ENCODE measurements at regions not wholly inside any gene's neighbourhood (a gene's known extent, or its start where the extent isn't known, plus 50 kb on each side); places are given as distances from the start of the nearest gene placed in this dataset.
"Not testable (repeated sequence)": the region's sequence is repeated elsewhere in the genome, so short reads cannot be mapped to it uniquely, and the experiment has no call there.

DNA sequence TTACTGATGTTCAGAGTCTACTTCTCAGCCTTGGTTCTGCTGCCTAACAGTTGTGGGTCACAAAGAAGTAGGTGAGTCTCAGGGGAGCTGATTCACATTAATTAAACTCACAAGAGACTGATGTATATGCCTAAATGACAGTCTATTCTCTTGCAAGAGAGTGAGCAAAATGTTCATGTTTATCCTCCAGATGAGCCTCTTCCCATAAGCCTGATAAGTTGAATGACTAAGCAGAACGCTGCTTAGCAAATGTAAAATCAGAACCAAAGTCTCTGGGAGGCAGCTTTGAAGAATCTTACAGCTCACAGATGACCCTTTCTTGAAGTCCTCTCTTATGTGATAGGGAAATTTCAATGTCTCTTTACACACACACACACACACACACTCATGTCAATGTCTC lies 1092.2 kb downstream of the TYW1 start:
- BruUV-seq (replicated peaks), result no TSS peak
- Histone ChIP-seq H3K27me3 (replicated peaks; ENCODE audit: insufficient read depth, low read depth, low read length, poor library complexity) (no peaks in the 10 kb centered on the region), H3K27ac (ENCODE audit: low read depth, low read length, poor library complexity, severe bottlenecking) (no peak overlapping the region), H3K36me3 (ENCODE audit: insufficient read depth, low read length, poor library complexity, severe bottlenecking) (no peaks in the 10 kb centered on the region), H3K9me3 (ENCODE audit: low read depth, low read length, poor library complexity, severe bottlenecking) (no peaks in the 10 kb centered on the region), H3K4me1 (ENCODE audit: insufficient read depth, low read length, poor library complexity, severe bottlenecking) (no peaks in the 10 kb centered on the region), H3K4me3 (ENCODE audit: low read depth, low read length, poor library complexity, severe bottlenecking) (no peak overlapping the region)
- intact Hi-C loops (cut with micrococcal nuclease; ENCODE audit: unreplicated experiment), result no loop called here
- TF ChIP-seq, protein P1, sequence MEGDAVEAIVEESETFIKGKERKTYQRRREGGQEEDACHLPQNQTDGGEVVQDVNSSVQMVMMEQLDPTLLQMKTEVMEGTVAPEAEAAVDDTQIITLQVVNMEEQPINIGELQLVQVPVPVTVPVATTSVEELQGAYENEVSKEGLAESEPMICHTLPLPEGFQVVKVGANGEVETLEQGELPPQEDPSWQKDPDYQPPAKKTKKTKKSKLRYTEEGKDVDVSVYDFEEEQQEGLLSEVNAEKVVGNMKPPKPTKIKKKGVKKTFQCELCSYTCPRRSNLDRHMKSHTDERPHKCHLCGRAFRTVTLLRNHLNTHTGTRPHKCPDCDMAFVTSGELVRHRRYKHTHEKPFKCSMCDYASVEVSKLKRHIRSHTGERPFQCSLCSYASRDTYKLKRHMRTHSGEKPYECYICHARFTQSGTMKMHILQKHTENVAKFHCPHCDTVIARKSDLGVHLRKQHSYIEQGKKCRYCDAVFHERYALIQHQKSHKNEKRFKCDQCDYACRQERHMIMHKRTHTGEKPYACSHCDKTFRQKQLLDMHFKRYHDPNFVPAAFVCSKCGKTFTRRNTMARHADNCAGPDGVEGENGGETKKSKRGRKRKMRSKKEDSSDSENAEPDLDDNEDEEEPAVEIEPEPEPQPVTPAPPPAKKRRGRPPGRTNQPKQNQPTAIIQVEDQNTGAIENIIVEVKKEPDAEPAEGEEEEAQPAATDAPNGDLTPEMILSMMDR (conservative IDR thresholded peaks at IDR 0.05; ENCODE audit: low read depth, low read length), result no peak
- no peak for TF ChIP-seq EZH2 (IDR thresholded peaks at IDR 0.05; ENCODE audit: borderline replicate concordance, low read depth, low read length, poor library complexity, severe bottlenecking)
- ChIA-PET CTCF (no interaction called here), POLR2A (ENCODE audit: low non-redundant PET) (no interaction called here)
- DNase-seq (ENCODE audit: low spot score), result no peak

DNA sequence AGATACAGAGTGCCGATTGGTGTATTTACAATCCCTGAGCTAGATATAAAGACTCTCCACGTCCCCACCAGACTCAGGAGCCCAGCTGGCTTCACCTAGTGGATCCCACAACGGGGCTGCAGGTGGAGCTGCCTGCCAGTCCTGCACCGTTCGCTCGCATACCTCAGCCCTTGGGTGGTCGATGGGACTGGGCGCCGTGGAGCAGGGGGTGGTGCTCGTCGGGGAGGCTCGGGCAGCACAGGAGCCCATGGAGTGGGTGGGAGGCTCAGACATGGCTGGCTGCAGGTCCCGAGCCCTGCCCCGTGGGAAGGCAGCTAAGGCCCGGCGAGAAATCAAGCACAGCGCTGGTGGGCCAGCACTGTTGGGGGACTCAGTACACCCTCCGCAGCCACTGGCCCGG lies 1093.6 kb downstream of the TYW1 start:
- H3K9me3 ChIP-seq (ENCODE audit: low read depth, low read length, poor library complexity, severe bottlenecking); intact Hi-C loops (cut with micrococcal nuclease; ENCODE audit: unreplicated experiment); DNase-seq (ENCODE audit: low spot score); POLR2A ChIA-PET (ENCODE audit: low non-redundant PET); H3K4me1 ChIP-seq (ENCODE audit: insufficient read depth, low read length, poor library complexity, severe bottlenecking); BruUV-seq (replicated peaks); H3K27ac ChIP-seq (ENCODE audit: low read depth, low read length, poor library complexity, severe bottlenecking); CTCF ChIA-PET; H3K36me3 ChIP-seq (ENCODE audit: insufficient read depth, low read length, poor library complexity, severe bottlenecking); H3K4me3 ChIP-seq (ENCODE audit: low read depth, low read length, poor library complexity, severe bottlenecking); H3K27me3 ChIP-seq (replicated peaks; ENCODE audit: insufficient read depth, low read depth, low read length, poor library complexity): not testable (repeated sequence)

DNA sequence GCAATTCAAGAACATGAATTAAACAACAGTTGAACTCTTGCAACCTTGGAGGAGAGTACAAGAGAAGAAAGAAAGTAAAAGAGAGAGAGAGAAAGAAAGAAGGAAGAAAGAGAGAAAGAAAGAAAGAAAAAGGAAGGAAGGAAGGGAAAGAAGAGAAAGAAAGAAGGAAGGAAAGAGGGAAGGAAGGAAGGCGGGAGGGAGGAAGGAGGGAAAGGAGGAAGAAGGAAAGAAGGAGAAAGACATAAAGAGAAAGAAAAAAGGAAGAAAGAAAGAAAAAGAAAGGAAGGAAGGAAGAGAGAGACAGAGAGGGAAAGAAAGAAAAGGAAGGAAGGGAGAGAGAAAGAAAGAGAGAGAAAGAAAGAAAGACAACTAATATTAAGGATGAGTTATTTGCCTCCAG lies 1106.7 kb downstream of the TYW1 start:
- Histone ChIP-seq H3K4me1 (ENCODE audit: insufficient read depth, low read length, poor library complexity, severe bottlenecking) (no peaks in the 10 kb centered on the region), H3K9me3 (ENCODE audit: low read depth, low read length, poor library complexity, severe bottlenecking) (no peaks in the 10 kb centered on the region), H3K36me3 (ENCODE audit: insufficient read depth, low read length, poor library complexity, severe bottlenecking) (no peaks in the 10 kb centered on the region), H3K27me3 (replicated peaks; ENCODE audit: insufficient read depth, low read depth, low read length, poor library complexity) (no peaks in the 10 kb centered on the region), H3K27ac (ENCODE audit: low read depth, low read length, poor library complexity, severe bottlenecking) (no peak overlapping the region), H3K4me3 (ENCODE audit: low read depth, low read length, poor library complexity, severe bottlenecking) (no peak overlapping the region)
- no TSS peak for BruUV-seq (replicated peaks)
- no peak for DNase-seq (ENCODE audit: low spot score)
- POLR2A ChIA-PET (ENCODE audit: low non-redundant PET), result no interaction called here
- TF ChIP-seq EZH2 (IDR thresholded peaks at IDR 0.05; ENCODE audit: borderline replicate concordance, low read depth, low read length, poor library complexity, severe bottlenecking), result no peak
- TF ChIP-seq, protein P1 (conservative IDR thresholded peaks at IDR 0.05; ENCODE audit: low read depth, low read length), result no peak
- CTCF ChIA-PET, result no interaction called here
- intact Hi-C loops (cut with micrococcal nuclease; ENCODE audit: unreplicated experiment), result loop anchor here (10.0 kb wide), 1 partner anchor 61 kb away; no protein-coding TSS in a partner anchor

DNA sequence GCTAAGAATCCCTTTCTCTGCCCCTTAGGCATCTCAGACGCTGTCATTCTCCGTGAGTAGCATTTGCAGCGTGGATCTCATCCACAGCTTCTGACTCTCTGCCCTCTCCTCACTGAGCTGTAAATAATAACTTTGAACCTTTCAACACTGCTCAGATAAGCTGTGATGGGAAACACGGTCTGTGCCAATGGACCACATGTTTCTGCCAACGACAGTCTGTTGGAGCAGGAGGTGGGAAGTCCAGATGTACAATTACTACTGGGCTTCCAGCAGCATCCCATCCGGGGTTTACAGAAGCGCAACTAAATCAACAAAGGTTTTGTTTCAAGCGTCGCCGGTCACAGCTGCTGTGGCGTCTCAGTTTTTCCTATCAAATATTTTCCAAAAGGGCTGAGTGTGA lies 1110.6 kb downstream of the TYW1 start:
- no peaks in the 10 kb centered on the region for H3K9me3 ChIP-seq (ENCODE audit: low read depth, low read length, poor library complexity, severe bottlenecking)
- CTCF ChIA-PET, result no interaction called here
- no TSS peak for BruUV-seq (replicated peaks)
- intact Hi-C loops (cut with micrococcal nuclease; ENCODE audit: unreplicated experiment), result loop anchor here (10.0 kb wide), 1 partner anchor 58 kb away; no protein-coding TSS in a partner anchor
- no peaks in the 10 kb centered on the region for H3K4me1 ChIP-seq (ENCODE audit: insufficient read depth, low read length, poor library complexity, severe bottlenecking)
- TF ChIP-seq EZH2 (IDR thresholded peaks at IDR 0.05; ENCODE audit: borderline replicate concordance, low read depth, low read length, poor library complexity, severe bottlenecking), result no peak
- TF ChIP-seq, protein P1 (conservative IDR thresholded peaks at IDR 0.05; ENCODE audit: low read depth, low read length), result no peak
- H3K27ac ChIP-seq (ENCODE audit: low read depth, low read length, poor library complexity, severe bottlenecking), result no peak overlapping the region
- no peaks in the 10 kb centered on the region for H3K27me3 ChIP-seq (replicated peaks; ENCODE audit: insufficient read depth, low read depth, low read length, poor library complexity)
- POLR2A ChIA-PET (ENCODE audit: low non-redundant PET), result no interaction called here
- no peaks in the 10 kb centered on the region for H3K36me3 ChIP-seq (ENCODE audit: insufficient read depth, low read length, poor library complexity, severe bottlenecking)
- H3K4me3 ChIP-seq (ENCODE audit: low read depth, low read length, poor library complexity, severe bottlenecking), result no peak overlapping the region
- DNase-seq (ENCODE audit: low spot score), result no peak

Measured in A673 (cell line).